ENCODE measurements at regions not wholly inside any gene's neighbourhood (a gene's known extent, or its start where the extent isn't known, plus 50 kb on each side); places are given as distances from the start of the nearest gene placed in this dataset.

DNA sequence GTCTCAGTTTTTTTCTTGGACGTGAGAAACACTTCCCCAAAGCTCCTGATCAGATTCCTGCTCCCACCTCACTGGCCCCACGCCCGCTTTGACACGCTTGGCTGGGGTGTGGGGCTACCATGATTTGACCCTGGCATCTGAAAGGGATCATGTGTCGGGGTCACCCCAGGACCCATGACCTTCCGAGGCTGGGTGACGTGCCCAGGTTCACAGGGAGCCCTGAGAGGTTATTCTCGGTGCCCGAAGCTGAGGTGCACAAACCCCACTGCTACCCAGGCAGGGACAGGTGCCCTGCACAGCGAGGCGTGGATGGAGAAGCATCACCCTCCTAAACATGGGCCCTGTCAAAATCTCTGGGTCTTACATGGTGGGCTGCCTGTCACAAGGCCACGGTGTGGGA lies 404.1 kb downstream of the GALR1 start:
- Histone ChIP-seq H3K9me3 (ENCODE audit: control insufficient read depth, insufficient read depth, low read depth, low read length) (no peaks in the 10 kb centered on the region), H3K79me2 (ENCODE audit: control insufficient read depth, insufficient read depth, low read length) (no peaks in the 10 kb centered on the region), H2AFZ (ENCODE audit: low read length) (no peak overlapping the region), H3K36me3 (ENCODE audit: control insufficient read depth, insufficient read depth, low read length) (no peaks in the 10 kb centered on the region), H3K27me3 (ENCODE audit: control insufficient read depth, insufficient read depth, low read length) (no peaks in the 10 kb centered on the region), H3K4me2 (ENCODE audit: extremely low read depth, insufficient read depth, low read length) (no peak overlapping the region), H4K20me1 (ENCODE audit: control insufficient read depth, extremely low read depth, insufficient read depth, low read length) (no peaks in the 10 kb centered on the region), H3K4me3 (replicated peaks in 1 of 4; ENCODE audit: control extremely low read depth in 1 of 4, insufficient read depth in 1 of 4, low read depth in 3 of 4, low read length in 4 of 4) (no peak overlapping the region), H3K27ac (ENCODE audit: insufficient read depth, low read length) (no peak overlapping the region), H3K9ac (ENCODE audit: insufficient read depth, low read length) (no peak overlapping the region), H3K4me1 (ENCODE audit: control insufficient read depth, extremely low read depth, insufficient read depth, low read length) (no peaks in the 10 kb centered on the region)
- TF ChIP-seq, protein P1, sequence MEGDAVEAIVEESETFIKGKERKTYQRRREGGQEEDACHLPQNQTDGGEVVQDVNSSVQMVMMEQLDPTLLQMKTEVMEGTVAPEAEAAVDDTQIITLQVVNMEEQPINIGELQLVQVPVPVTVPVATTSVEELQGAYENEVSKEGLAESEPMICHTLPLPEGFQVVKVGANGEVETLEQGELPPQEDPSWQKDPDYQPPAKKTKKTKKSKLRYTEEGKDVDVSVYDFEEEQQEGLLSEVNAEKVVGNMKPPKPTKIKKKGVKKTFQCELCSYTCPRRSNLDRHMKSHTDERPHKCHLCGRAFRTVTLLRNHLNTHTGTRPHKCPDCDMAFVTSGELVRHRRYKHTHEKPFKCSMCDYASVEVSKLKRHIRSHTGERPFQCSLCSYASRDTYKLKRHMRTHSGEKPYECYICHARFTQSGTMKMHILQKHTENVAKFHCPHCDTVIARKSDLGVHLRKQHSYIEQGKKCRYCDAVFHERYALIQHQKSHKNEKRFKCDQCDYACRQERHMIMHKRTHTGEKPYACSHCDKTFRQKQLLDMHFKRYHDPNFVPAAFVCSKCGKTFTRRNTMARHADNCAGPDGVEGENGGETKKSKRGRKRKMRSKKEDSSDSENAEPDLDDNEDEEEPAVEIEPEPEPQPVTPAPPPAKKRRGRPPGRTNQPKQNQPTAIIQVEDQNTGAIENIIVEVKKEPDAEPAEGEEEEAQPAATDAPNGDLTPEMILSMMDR (conservative IDR thresholded peaks at IDR 0.05 in 1 of 2, IDR thresholded peaks at IDR 0.05 in 1 of 2; ENCODE audit: low read depth in 1 of 2, low read length in 2 of 2), result no peak
- TF ChIP-seq EZH2 (IDR thresholded peaks at IDR 0.05; ENCODE audit: low read length, missing control alignments), result no peak
- no peak for DNase-seq (ENCODE audit: low read depth in 2 of 2)

DNA sequence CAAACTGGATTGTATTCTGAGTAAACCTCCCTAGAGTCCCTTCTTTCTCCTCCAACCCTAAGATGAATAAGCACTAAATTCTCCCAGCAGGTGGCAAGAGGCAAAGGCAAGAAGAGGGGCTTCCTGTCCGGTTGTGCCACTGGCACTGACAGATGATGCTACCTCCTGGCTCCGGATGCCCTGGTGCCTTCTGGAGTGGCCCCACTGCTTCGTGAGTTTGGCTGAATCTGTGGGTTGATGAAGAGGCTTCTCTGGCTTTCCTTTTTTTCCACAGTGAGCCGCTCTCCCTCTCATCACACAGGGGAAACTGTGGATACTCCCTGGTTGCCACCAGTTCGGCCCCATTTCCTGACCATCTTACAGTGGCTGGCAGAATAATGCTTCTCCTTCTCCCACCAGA lies 404.7 kb downstream of the GALR1 start:
- TF ChIP-seq EZH2 (IDR thresholded peaks at IDR 0.05; ENCODE audit: low read length, missing control alignments), result no peak
- TF ChIP-seq, protein P1 (conservative IDR thresholded peaks at IDR 0.05 in 1 of 2, IDR thresholded peaks at IDR 0.05 in 1 of 2; ENCODE audit: low read depth in 1 of 2, low read length in 2 of 2), result no peak
- DNase-seq (ENCODE audit: low read depth in 2 of 2), result no peak
- H3K79me2 ChIP-seq (ENCODE audit: control insufficient read depth, insufficient read depth, low read length), result no peaks in the 10 kb centered on the region
- H4K20me1 ChIP-seq (ENCODE audit: control insufficient read depth, extremely low read depth, insufficient read depth, low read length), result no peaks in the 10 kb centered on the region
- no peak overlapping the region for H3K27ac ChIP-seq (ENCODE audit: insufficient read depth, low read length)
- H3K4me2 ChIP-seq (ENCODE audit: extremely low read depth, insufficient read depth, low read length), result no peak overlapping the region
- no peaks in the 10 kb centered on the region for H3K27me3 ChIP-seq (ENCODE audit: control insufficient read depth, insufficient read depth, low read length)
- no peak overlapping the region for H2AFZ ChIP-seq (ENCODE audit: low read length)
- no peaks in the 10 kb centered on the region for H3K4me1 ChIP-seq (ENCODE audit: control insufficient read depth, extremely low read depth, insufficient read depth, low read length)
- no peaks in the 10 kb centered on the region for H3K36me3 ChIP-seq (ENCODE audit: control insufficient read depth, insufficient read depth, low read length)
- H3K9ac ChIP-seq (ENCODE audit: insufficient read depth, low read length), result no peak overlapping the region
- H3K4me3 ChIP-seq (replicated peaks in 1 of 4; ENCODE audit: control extremely low read depth in 1 of 4, insufficient read depth in 1 of 4, low read depth in 3 of 4, low read length in 4 of 4), result no peak overlapping the region
- no peaks in the 10 kb centered on the region for H3K9me3 ChIP-seq (ENCODE audit: control insufficient read depth, insufficient read depth, low read depth, low read length)

DNA sequence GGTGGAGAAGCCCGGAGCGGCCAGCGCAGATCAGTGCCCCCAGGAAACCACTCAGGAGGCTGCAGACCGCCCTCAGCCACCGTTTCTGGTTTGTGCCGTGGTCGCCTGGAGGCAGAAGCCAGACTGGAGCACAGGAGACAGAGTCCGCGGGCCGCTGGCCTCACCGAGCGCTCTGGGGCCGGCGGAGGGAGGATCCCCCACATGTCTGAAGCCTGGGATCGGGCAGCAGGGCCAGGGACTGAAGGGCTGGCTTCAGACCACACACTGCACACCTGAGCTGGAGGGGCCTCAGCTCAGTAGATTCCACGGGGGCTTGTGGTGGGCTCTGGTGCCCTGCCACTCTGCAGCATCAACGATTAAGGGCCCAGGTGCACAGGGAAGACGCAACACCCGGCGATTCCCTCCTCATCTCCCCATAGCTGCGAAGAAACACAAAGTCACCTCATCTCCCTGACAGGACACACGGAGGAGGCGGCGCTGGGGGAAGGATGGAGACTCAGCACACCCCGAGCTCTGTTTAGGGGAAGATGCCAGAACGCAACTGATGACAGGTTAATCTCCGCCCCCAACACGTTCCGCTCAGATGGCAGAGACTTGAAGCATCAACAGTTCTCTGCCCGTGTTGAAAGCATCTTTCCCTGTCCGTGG lies 408.1 kb downstream of the GALR1 start:
- H3K79me2 ChIP-seq (ENCODE audit: control insufficient read depth, insufficient read depth, low read length), result no peaks in the 10 kb centered on the region
- no peaks in the 10 kb centered on the region for H3K4me1 ChIP-seq (ENCODE audit: control insufficient read depth, extremely low read depth, insufficient read depth, low read length)
- H3K9me3 ChIP-seq (ENCODE audit: control insufficient read depth, insufficient read depth, low read depth, low read length), result no peaks in the 10 kb centered on the region
- no peak overlapping the region for H3K4me3 ChIP-seq (replicated peaks in 1 of 4; ENCODE audit: control extremely low read depth in 1 of 4, insufficient read depth in 1 of 4, low read depth in 3 of 4, low read length in 4 of 4)
- H3K36me3 ChIP-seq (ENCODE audit: control insufficient read depth, insufficient read depth, low read length), result no peaks in the 10 kb centered on the region
- no peak overlapping the region for H2AFZ ChIP-seq (ENCODE audit: low read length)
- H3K27me3 ChIP-seq (ENCODE audit: control insufficient read depth, insufficient read depth, low read length), result no peaks in the 10 kb centered on the region
- DNase-seq (ENCODE audit: low read depth in 2 of 2), result no peak
- no peaks in the 10 kb centered on the region for H4K20me1 ChIP-seq (ENCODE audit: control insufficient read depth, extremely low read depth, insufficient read depth, low read length)
- no peak overlapping the region for H3K9ac ChIP-seq (ENCODE audit: insufficient read depth, low read length)
- H3K27ac ChIP-seq (ENCODE audit: insufficient read depth, low read length), result no peak overlapping the region
- H3K4me2 ChIP-seq (ENCODE audit: extremely low read depth, insufficient read depth, low read length), result no peak overlapping the region
- TF ChIP-seq, protein P1 (conservative IDR thresholded peaks at IDR 0.05 in 1 of 2, IDR thresholded peaks at IDR 0.05 in 1 of 2; ENCODE audit: low read depth in 1 of 2, low read length in 2 of 2), result no peak
- no peak for TF ChIP-seq EZH2 (IDR thresholded peaks at IDR 0.05; ENCODE audit: low read length, missing control alignments)

Data from fibroblast of lung (primary cell).